SK-N-SH (cell line): ENCODE measurements at regions not wholly inside any gene's neighbourhood (a gene's known extent, or its start where the extent isn't known, plus 50 kb on each side); places are given as distances from the start of the nearest gene placed in this dataset.

Experiments used
- CTCF ChIA-PET: fragments of 300-600, 350-600 bp; formaldehyde crosslinking; extraction: SDS; loops from one replicate; lab custom pipeline; 2021; lab: Yijun Ruan, JAX
- POLR2A ChIA-PET: fragments of 350-600 bp; sonication (Branson Sonifier 250); formaldehyde crosslinking; extraction: SDS; loops from one replicate; lab custom pipeline; 2020; ENCODE audit warnings: antibody characterized with exemption, inconsistent platforms; lab: Yijun Ruan, JAX
- DNase-seq: peaks from one replicate; pipeline ENCODE4 v3.0.0; 2012
- H2AFZ ChIP-seq: fragments of 200-600 bp; sonication (generic); 2 replicates; pipeline ENCODE4 v1.8.1; 2016; ENCODE audit warnings: antibody characterized with exemption, mild to moderate bottlenecking, low read depth
- H3F3A ChIP-seq: fragments of 200-600 bp; sonication (generic); replicated peaks from 2 replicates; pipeline ENCODE3; 2016; ENCODE audit warnings: antibody characterized with exemption, mild to moderate bottlenecking; ENCODE audit not compliant: insufficient read depth
- H3K27ac ChIP-seq, 2 experiments: fragments of 200-500 bp in 1 of 2; fragments of 200-600 bp in 1 of 2; sonication (Bioruptor generic) in 1 of 2; sonication (generic), shearing (Covaris generic) in 1 of 2; 2 replicates each; pipeline versions ENCODE4 v1.5.1 to v1.6.1; 2014 to 2016; ENCODE audit warnings: low read depth in 2 of 2, inconsistent platforms in 1 of 2, low read length in 1 of 2, mild to moderate bottlenecking in 1 of 2, mixed read lengths in 1 of 2
- H3K27me3 ChIP-seq: fragments of 200-600 bp; sonication (generic), shearing (Covaris generic); 2 replicates; pipeline ENCODE4 v1.6.1; 2016; ENCODE audit warnings: mixed run types; ENCODE audit not compliant: insufficient read depth
- H3K36me3 ChIP-seq, 2 experiments: fragments of 200-500 bp in 1 of 2; fragments of 200-600 bp in 1 of 2; sonication (Bioruptor generic) in 1 of 2; sonication (generic) in 1 of 2; replicated peaks in 1 of 2; 2 replicates each; pipeline versions ENCODE3 to v1.5.1; 2014 to 2016; ENCODE audit warnings: low read length in 1 of 2, mild to moderate bottlenecking in 1 of 2; ENCODE audit not compliant: insufficient read depth in 2 of 2, control insufficient read depth in 1 of 2
- H3K4me1 ChIP-seq, 2 experiments: fragments of 200-500 bp in 1 of 2; fragments of 200-600 bp in 1 of 2; sonication (Bioruptor generic) in 1 of 2; sonication (generic), shearing (Covaris generic) in 1 of 2; 2 replicates each; pipeline versions ENCODE4 v1.5.1 to v1.6.1; 2014 to 2016; ENCODE audit warnings: low read depth in 1 of 2, low read length in 1 of 2, mixed run types in 1 of 2; ENCODE audit not compliant: insufficient read depth in 2 of 2, control insufficient read depth in 1 of 2
- H3K4me2 ChIP-seq: fragments of 200-600 bp; sonication (generic), shearing (Covaris generic); 2 replicates; pipeline ENCODE4 v1.6.1; 2017; ENCODE audit warnings: mixed run types
- H3K4me3 ChIP-seq, 2 experiments: fragments of 200-500 bp in 1 of 2; fragments of 200-600 bp in 1 of 2; sonication (Bioruptor generic) in 1 of 2; sonication (generic), shearing (Covaris generic) in 1 of 2; 2 replicates each; pipeline versions ENCODE4 v1.5.1 to v1.8.1; 2014 to 2016; ENCODE audit warnings: low read depth in 2 of 2, inconsistent platforms in 1 of 2, low read length in 1 of 2, mild to moderate bottlenecking in 1 of 2, mixed read lengths in 1 of 2, moderate library complexity in 1 of 2
- H3K79me2 ChIP-seq: fragments of 200-600 bp; sonication (generic); 2 replicates; pipeline ENCODE4 v1.8.1; 2017; ENCODE audit warnings: mild to moderate bottlenecking; ENCODE audit not compliant: insufficient read depth
- H3K9ac ChIP-seq: fragments of 200-600 bp; sonication (generic); 2 replicates; pipeline ENCODE4 v1.6.1; 2017; ENCODE audit warnings: mixed run types
- H3K9me2 ChIP-seq: fragments of 200-600 bp; sonication (generic); 2 replicates; pipeline ENCODE4 v1.6.1; 2017; ENCODE audit warnings: mixed run types
- H3K9me3 ChIP-seq: fragments of 200-600 bp; sonication (generic); 2 replicates; pipeline ENCODE4 v1.6.1; 2017; ENCODE audit warnings: mixed run types, mild to moderate bottlenecking, moderate library complexity
- H4K20me1 ChIP-seq: fragments of 200-600 bp; sonication (generic); 2 replicates; pipeline ENCODE4 v1.6.1; 2017; ENCODE audit warnings: mild to moderate bottlenecking, mixed run types; ENCODE audit not compliant: insufficient read depth
- ELF1 ChIP-seq: IDR thresholded peaks from 2 replicates; pipeline ENCODE4 v1.4.0; 2012
- EZH2phosphoT487 ChIP-seq: fragments of 200-600 bp; sonication (generic); IDR thresholded peaks from 2 replicates; pipeline ENCODE4 v1.6.1; 2017; ENCODE audit warnings: low read depth, mixed run types, mild to moderate bottlenecking, antibody characterized with exemption, moderate library complexity, borderline replicate concordance
- FOSL2 ChIP-seq: IDR thresholded peaks from 2 replicates; pipeline ENCODE4 v1.4.0; 2012; ENCODE audit warnings: low read depth, mild to moderate bottlenecking, moderate library complexity, borderline replicate concordance
- FOXM1 ChIP-seq: IDR thresholded peaks from 2 replicates; pipeline ENCODE4 v1.4.0; 2012; ENCODE audit warnings: low read depth, mild to moderate bottlenecking
- IRF3 ChIP-seq: fragments of 150-350 bp; IDR thresholded peaks from 2 replicates; pipeline ENCODE4 v1.6.1; 2016; ENCODE audit warnings: mild to moderate bottlenecking, low read depth, low read length
- JUND ChIP-seq: IDR thresholded peaks from 2 replicates; pipeline ENCODE4 v1.4.0; 2012
- MEF2A ChIP-seq: IDR thresholded peaks from 2 replicates; pipeline ENCODE4 v1.4.0; 2012; ENCODE audit warnings: low read depth, borderline replicate concordance
- NFIC ChIP-seq: IDR thresholded peaks from 2 replicates; pipeline ENCODE4 v1.4.0; 2012; ENCODE audit warnings: borderline replicate concordance
- RAD21 ChIP-seq: IDR thresholded peaks from 2 replicates; pipeline ENCODE4 v1.6.1; 2012; ENCODE audit warnings: mild to moderate bottlenecking, low read length
- REST ChIP-seq: IDR thresholded peaks from 2 replicates; pipeline ENCODE4 v1.6.1; 2012; ENCODE audit warnings: mild to moderate bottlenecking, low read depth, low read length, moderate library complexity
- RFX5 ChIP-seq: IDR thresholded peaks from 2 replicates; pipeline ENCODE4 v1.6.1; 2012; ENCODE audit warnings: mild to moderate bottlenecking, improper control_type of control experiment, low read length
- RXRA ChIP-seq: IDR thresholded peaks from 2 replicates; pipeline ENCODE4 v1.4.0; 2012; ENCODE audit warnings: low read depth, mild to moderate bottlenecking, borderline replicate concordance
- SIN3A ChIP-seq: IDR thresholded peaks from 2 replicates; pipeline ENCODE4 v1.6.1; 2012; ENCODE audit warnings: low read depth, mild to moderate bottlenecking, low read length, moderate library complexity, borderline replicate concordance
- TAF1 ChIP-seq: IDR thresholded peaks from 2 replicates; pipeline ENCODE4 v1.6.1; 2012; ENCODE audit warnings: low read depth, mild to moderate bottlenecking, low read length, moderate library complexity, borderline replicate concordance
- TEAD4 ChIP-seq: IDR thresholded peaks from 2 replicates; pipeline ENCODE4 v1.4.0; 2012; ENCODE audit warnings: mild to moderate bottlenecking, borderline replicate concordance; ENCODE audit not compliant: insufficient read depth
- USF1 ChIP-seq: IDR thresholded peaks from 2 replicates; pipeline ENCODE4 v1.4.0; 2012; ENCODE audit warnings: low read depth, borderline replicate concordance
- YY1 ChIP-seq: IDR thresholded peaks from 2 replicates; pipeline ENCODE4 v1.4.0; 2012; ENCODE audit warnings: low read depth, mild to moderate bottlenecking
- ZBTB33 ChIP-seq: IDR thresholded peaks from 2 replicates; pipeline ENCODE4 v1.4.0; 2012; ENCODE audit warnings: low read depth, borderline replicate concordance
- WGBS: methylation state at CpG from one replicate; pipeline ENCODE4 v1.1.6; 2017; ENCODE audit warnings: low lambda C conversion rate; 5-methylcytosine and 5-hydroxymethylcytosine counted together

- TF ChIP-seq USF1 (no peak), ZBTB33 (no peak), TEAD4 (no peak)
- TF ChIP-seq, all 33 proteins: peak for 0
Observed at GRCh38 chr1:215399787-215400186, 167.3 kb upstream of the KCTD3 start (continued).

GRCh38 chr1:215400741-215401140, 166.4 kb upstream of the KCTD3 start:
- H2AFZ ChIP-seq: no peak overlapping the region
- no peaks in the 10 kb centered on the region for H4K20me1 ChIP-seq
- DNase-seq: no peak
- TF ChIP-seq IRF3: no peak
- TF ChIP-seq TEAD4: no peak
- TF ChIP-seq FOXM1: no peak
- TF ChIP-seq RXRA: no peak
- TF ChIP-seq EZH2phosphoT487: no peak
- no peak for TF ChIP-seq REST
- TF ChIP-seq JUND: no peak
- TF ChIP-seq FOSL2: no peak
- no peak for TF ChIP-seq SIN3A
- TF ChIP-seq RAD21: no peak
- TF ChIP-seq NFIC: no peak
- no peak for TF ChIP-seq ZBTB33
- no peak for TF ChIP-seq TAF1
- TF ChIP-seq RFX5: no peak
- TF ChIP-seq ELF1: no peak
- TF ChIP-seq MEF2A: no peak
- TF ChIP-seq YY1: no peak
- no peaks in the 10 kb centered on the region for H3F3A ChIP-seq
- no peak overlapping the region for H3K4me2 ChIP-seq
- no peaks in the 10 kb centered on the region for H3K36me3 ChIP-seq
- no peak overlapping the region for H3K27ac ChIP-seq
- no peaks in the 10 kb centered on the region for H3K79me2 ChIP-seq
- ChIA-PET POLR2A (no interaction called here), CTCF (no interaction called here)
- H3K9me3 ChIP-seq: no peaks in the 10 kb centered on the region
- no peaks in the 10 kb centered on the region for H3K27me3 ChIP-seq
- H3K9me2 ChIP-seq: no peaks in the 10 kb centered on the region
- 43% methylated on average over 1 of the region's 1 CpG for WGBS
- no peak overlapping the region for H3K4me3 ChIP-seq
- H3K9ac ChIP-seq: no peak overlapping the region
- H3K4me1 ChIP-seq: no peaks in the 10 kb centered on the region
